RWPE2 (cell line): ENCODE measurements at regions not wholly inside any gene's neighbourhood (a gene's known extent, or its start where the extent isn't known, plus 50 kb on each side); places are given as distances from the start of the nearest gene placed in this dataset.

Experiments used
- ATAC-seq: fragments of 200-7000 bp; cut with Tn5 transposase; 3 replicates; pipeline ENCODE4 v1.9.1; 2021; ENCODE audit warnings: low read depth
- DNase-seq: peaks from one replicate; pipeline ENCODE4 v3.0.0-alpha.2; 2020; ENCODE audit warnings: low spot score
- H3K27ac ChIP-seq: fragments of 450-650 bp; 2 replicates; pipeline ENCODE4 v1.5.1; 2017; ENCODE audit warnings: mild to moderate bottlenecking; ENCODE audit not compliant: poor library complexity, severe bottlenecking
- H3K27me3 ChIP-seq: fragments of 250-450 bp; sonication (Bioruptor Pico); 2 replicates; pipeline ENCODE4 v1.5.1; 2021; ENCODE audit warnings: mild to moderate bottlenecking, moderate library complexity; ENCODE audit not compliant: insufficient read depth, poor library complexity, severe bottlenecking
- H3K36me3 ChIP-seq: fragments of 250-450 bp; sonication (Bioruptor Pico); 2 replicates; pipeline ENCODE4 v1.5.1; 2020; ENCODE audit warnings: low read depth, mild to moderate bottlenecking, moderate library complexity
- H3K4me1 ChIP-seq: fragments of 250-450 bp; sonication (Bioruptor Pico); 2 replicates; pipeline ENCODE4 v1.5.1; 2021; ENCODE audit warnings: mild to moderate bottlenecking, moderate library complexity; ENCODE audit not compliant: insufficient read depth, poor library complexity, severe bottlenecking
- H3K4me3 ChIP-seq: fragments of 250-450 bp; sonication (Bioruptor Pico); 2 replicates; pipeline ENCODE4 v1.5.1; 2021; ENCODE audit warnings: mild to moderate bottlenecking, moderate library complexity; ENCODE audit not compliant: severe bottlenecking
- H3K9me3 ChIP-seq: fragments of 250-450 bp; sonication (Bioruptor Pico); 2 replicates; pipeline ENCODE4 v1.5.1; 2021; ENCODE audit warnings: mild to moderate bottlenecking, moderate library complexity; ENCODE audit not compliant: severe bottlenecking
- CTCF ChIP-seq: fragments of 450-650 bp; IDR thresholded peaks from one replicate; pipeline ENCODE4 v1.5.1; 2017; ENCODE audit warnings: mild to moderate bottlenecking, moderate library complexity; ENCODE audit not compliant: poor library complexity, severe bottlenecking

DNA sequence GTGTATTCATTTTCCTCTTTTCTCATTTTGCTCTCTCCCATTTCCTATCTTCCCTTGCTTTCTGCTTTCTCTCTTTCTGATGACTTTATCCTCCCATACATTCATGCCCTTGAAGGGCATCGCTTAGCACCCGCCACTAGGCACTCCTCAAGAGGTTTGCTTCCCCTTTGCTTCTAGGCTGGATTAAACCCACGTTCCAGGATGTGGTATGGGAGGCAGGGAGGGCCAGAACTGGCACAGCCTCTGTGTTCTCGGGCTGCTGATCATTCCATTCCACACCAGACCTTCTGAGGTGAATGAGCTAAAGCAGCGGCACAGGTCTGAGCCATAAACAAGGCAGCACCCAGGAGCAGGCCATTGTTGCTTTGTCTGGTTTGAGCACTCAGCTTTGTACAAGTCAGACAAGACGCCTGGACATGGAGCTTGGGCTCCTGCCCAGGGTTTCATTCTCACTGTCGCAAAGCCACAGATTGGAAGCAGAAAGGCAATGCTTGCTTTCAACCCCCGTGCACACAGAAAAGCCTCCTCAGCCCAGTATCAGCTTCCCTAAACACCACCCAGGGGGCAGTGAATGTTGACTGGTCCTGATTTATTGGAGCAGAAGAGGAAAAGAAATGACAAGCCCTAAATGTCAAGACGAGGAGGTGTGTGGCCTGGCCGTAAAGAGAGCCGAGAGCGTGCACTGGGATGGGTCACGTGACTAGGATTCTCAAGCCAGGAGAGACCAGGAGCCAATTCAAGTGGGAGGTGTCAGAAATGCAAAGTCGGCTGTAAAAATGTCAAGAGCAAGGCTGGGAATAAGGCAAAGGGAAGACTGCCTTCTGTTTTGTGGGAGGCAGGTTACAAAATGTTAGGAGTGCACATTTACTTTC lies 218.0 kb upstream of the SERP2 start:
- no peaks in the 10 kb centered on the region for H3K27me3 ChIP-seq
- no peak overlapping the region for H3K4me3 ChIP-seq
- DNase-seq (no peak), ATAC-seq (no peak)
- TF ChIP-seq CTCF: no peak
- no peak overlapping the region for H3K27ac ChIP-seq
- H3K9me3 ChIP-seq: no peaks in the 10 kb centered on the region
- H3K36me3 ChIP-seq: no peaks in the 10 kb centered on the region
- peaks cover 23% of the 10 kb centered on the region for H3K4me1 ChIP-seq

DNA sequence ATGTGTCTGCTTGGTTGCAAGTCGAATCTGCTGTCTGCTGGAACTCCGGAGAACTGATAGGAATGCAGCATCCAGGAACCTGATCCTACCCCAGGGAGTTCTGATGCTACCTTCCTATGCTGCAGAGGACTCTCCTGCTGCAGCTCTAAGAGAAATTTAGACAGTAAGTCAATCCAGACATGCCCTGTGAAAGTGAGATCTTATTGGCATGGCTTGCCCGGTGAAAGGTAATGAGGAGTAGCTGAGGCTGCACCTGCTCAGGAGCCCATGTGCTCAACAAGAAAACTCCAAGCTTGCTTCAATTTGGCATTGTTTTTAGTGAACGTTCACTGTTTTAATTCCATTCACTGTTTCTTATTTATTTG lies 217.3 kb upstream of the SERP2 start:
- Histone ChIP-seq H3K4me3 (no peak overlapping the region), H3K36me3 (no peaks in the 10 kb centered on the region), H3K27me3 (no peaks in the 10 kb centered on the region), H3K4me1 (peaks cover 25% of the 10 kb centered on the region), H3K9me3 (no peaks in the 10 kb centered on the region), H3K27ac (no peak overlapping the region)
- DNase-seq (no peak), ATAC-seq (no peak)
- TF ChIP-seq CTCF: no peak

GRCh38 chr13:44157606-44158005 lies 216.0 kb upstream of the SERP2 start:
- Histone ChIP-seq H3K9me3 (no peaks in the 10 kb centered on the region), H3K27ac (peak overlapping the region; percentile 97), H3K27me3 (no peaks in the 10 kb centered on the region), H3K4me1 (peaks cover 25% of the 10 kb centered on the region), H3K4me3 (no peak overlapping the region), H3K36me3 (no peaks in the 10 kb centered on the region)
- no peak for ATAC-seq
- no peak for DNase-seq
- no peak for TF ChIP-seq CTCF

- H3K4me1 ChIP-seq: peaks cover 25% of the 10 kb centered on the region
- DNase-seq (no peak), ATAC-seq (no peak)
- H3K4me3 ChIP-seq: no peak overlapping the region
- H3K9me3 ChIP-seq: no peaks in the 10 kb centered on the region
- no peaks in the 10 kb centered on the region for H3K27me3 ChIP-seq
- no peaks in the 10 kb centered on the region for H3K36me3 ChIP-seq
- H3K27ac ChIP-seq: peak overlapping the region; percentile 97
- no peak for TF ChIP-seq CTCF
Measured at GRCh38 chr13:44158098-44158521, 215.5 kb upstream of the SERP2 start.
